GM12801 (cell line): ENCODE measurements at regions not wholly inside any gene's neighbourhood (a gene's known extent, or its start where the extent isn't known, plus 50 kb on each side); places are given as distances from the start of the nearest gene placed in this dataset.

ENCODE experiments used
- CTCF ChIP-seq: IDR thresholded peaks from one replicate; pipeline ENCODE4 v1.5.1; 2011; ENCODE audit warnings: control low read depth; ENCODE audit not compliant: insufficient read length; ENCODE audit errors: extremely low read depth

GRCh38 chr15:70426096-70426821 lies 328.5 kb upstream of the TLE3 start:
- TF ChIP-seq CTCF = no peak

GRCh38 chr15:70424937-70425411 lies 327.3 kb upstream of the TLE3 start:
- no peak for TF ChIP-seq CTCF

GRCh38 chr15:70423267-70423666 lies 325.6 kb upstream of the TLE3 start:
- TF ChIP-seq CTCF = no peak

- TF ChIP-seq CTCF = no peak
These were observed 324.6 kb upstream of the TLE3 start for GRCh38 chr15:70422342-70422741.

- TF ChIP-seq CTCF = no peak
These were observed 323.3 kb upstream of the TLE3 start for GRCh38 chr15:70420948-70421482.

- no peak for TF ChIP-seq CTCF
These were observed 322.6 kb upstream of the TLE3 start for GRCh38 chr15:70420086-70420947.

GRCh38 chr15:70418943-70419342 lies 321.2 kb upstream of the TLE3 start:
- no peak for TF ChIP-seq CTCF
